AG08396 (cell line): ENCODE measurements at regions not wholly inside any gene's neighbourhood (a gene's known extent, or its start where the extent isn't known, plus 50 kb on each side); places are given as distances from the start of the nearest gene placed in this dataset.

Source experiments
- DNase-seq: peaks from one replicate; pipeline ENCODE4 v3.0.0; 2012; ENCODE audit warnings: low spot score, mixed read lengths

- peak; percentile 81 for DNase-seq
Observed at GRCh38 chr11:119474682-119475596, 52.0 kb upstream of the THY1 start.

DNA sequence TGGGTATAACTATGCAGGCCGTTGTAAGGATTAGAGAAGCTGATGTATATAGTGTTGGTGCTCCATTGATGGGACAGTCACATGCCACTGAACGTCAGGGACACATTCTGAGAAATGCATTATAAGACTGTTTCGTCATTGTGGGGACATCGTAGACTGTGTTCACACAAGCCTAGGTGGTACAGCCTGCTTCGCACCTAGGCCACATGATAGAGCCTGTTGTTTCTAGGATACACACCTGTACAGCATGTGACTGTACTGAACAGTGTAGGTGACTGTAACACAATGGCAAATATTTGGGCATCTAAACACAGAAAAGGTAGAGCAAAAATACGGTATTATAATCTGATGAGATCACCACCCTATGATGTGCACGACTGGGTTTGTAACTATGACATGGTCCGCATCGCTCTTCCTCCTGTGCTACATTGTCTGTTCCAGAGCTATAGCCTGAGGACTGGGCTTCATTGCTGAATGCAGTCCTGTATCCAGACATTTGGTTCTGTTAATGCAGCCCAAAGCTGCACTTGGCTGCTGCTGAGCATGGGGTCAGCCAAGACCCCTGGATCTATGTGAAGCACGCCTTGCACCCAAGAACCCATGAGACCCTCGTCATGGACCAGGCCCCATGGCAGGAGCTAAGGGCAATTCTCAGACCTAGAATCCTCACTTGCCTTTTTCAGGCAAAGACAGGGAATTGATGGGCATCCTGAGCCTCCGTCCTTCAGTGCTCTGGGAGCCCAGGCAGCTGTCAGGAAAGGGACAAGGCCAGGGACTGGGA lies 51.1 kb upstream of the THY1 start:
- no peak for DNase-seq

DNA sequence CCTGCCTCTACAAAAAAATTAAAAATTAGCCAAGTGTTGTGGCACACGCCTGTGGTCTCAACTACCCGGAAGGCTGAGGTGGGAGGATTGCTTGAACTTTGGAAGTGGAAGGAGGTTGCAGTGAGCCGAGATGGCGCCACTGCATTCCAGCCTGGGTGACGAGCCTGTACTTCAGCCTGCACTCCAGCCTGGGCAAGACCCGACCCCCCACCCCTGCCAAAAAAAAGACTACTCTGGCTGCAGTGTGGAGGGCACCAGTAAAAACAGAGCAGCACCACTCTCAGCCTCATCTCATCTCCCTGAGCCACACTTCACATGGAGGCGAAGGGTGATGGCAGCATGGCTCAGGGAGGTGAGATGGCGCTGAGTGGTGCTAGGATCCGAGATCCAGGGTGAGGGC lies 50.3 kb upstream of the THY1 start:
- no peak for DNase-seq

GRCh38 chr11:119472856-119473222 lies 49.9 kb upstream of the THY1 start:
- DNase-seq, result no peak
